Stimulated activated CD4-positive, alpha-beta T cell treated with anti-CD3 and anti-CD28 coated beads, Interleukin-1b, Interleukin-23, amount 100 ng/mL, for 4 hours (primary cell): ENCODE measurements at regions not wholly inside any gene's neighbourhood (a gene's known extent, or its start where the extent isn't known, plus 50 kb on each side); places are given as distances from the start of the nearest gene placed in this dataset.

ENCODE experiments used
- DNase-seq, 2 donors: peaks; one replicate each; pipeline ENCODE4 v3.0.0-alpha.2; 2020; ENCODE audit warnings: low read depth in 2 of 2

- no peak for DNase-seq
Measured at GRCh38 chr3:81968658-81969057, 207.2 kb upstream of the GBE1 start.

GRCh38 chr3:81967393-81967792, 205.9 kb upstream of the GBE1 start:
- DNase-seq: no peak

GRCh38 chr3:81965696-81966095, 204.3 kb upstream of the GBE1 start:
- no peak for DNase-seq

GRCh38 chr3:81962396-81962795, 201.0 kb upstream of the GBE1 start:
- DNase-seq: no peak

- DNase-seq: no peak
Measured at GRCh38 chr3:81958972-81959640, 197.7 kb upstream of the GBE1 start.

- no peak for DNase-seq
Measured at GRCh38 chr3:81955878-81956277, 194.4 kb upstream of the GBE1 start.

- DNase-seq: no peak
Measured at GRCh38 chr3:81953111-81953510, 191.7 kb upstream of the GBE1 start.

GRCh38 chr3:81952141-81952540, 190.7 kb upstream of the GBE1 start:
- DNase-seq: no peak

- no peak for DNase-seq
Measured at GRCh38 chr3:81951636-81952035, 190.2 kb upstream of the GBE1 start.

- no peak for DNase-seq
Measured at GRCh38 chr3:81951106-81951505, 189.7 kb upstream of the GBE1 start.

GRCh38 chr3:81947359-81947758, 185.9 kb upstream of the GBE1 start:
- DNase-seq: no peak

- no peak for DNase-seq
Measured at GRCh38 chr3:81938681-81939080, 177.2 kb upstream of the GBE1 start.

- no peak for DNase-seq
Measured at GRCh38 chr3:81936817-81937216, 175.4 kb upstream of the GBE1 start.

- no peak for DNase-seq
Measured at GRCh38 chr3:81932681-81933080, 171.2 kb upstream of the GBE1 start.

GRCh38 chr3:81931265-81932251, 170.1 kb upstream of the GBE1 start:
- DNase-seq: no peak

- no peak for DNase-seq
Measured at GRCh38 chr3:81929697-81930096, 168.3 kb upstream of the GBE1 start.

GRCh38 chr3:81927811-81928210, 166.4 kb upstream of the GBE1 start:
- no peak for DNase-seq

- DNase-seq: no peak
Measured at GRCh38 chr3:81925385-81925784, 163.9 kb upstream of the GBE1 start.

GRCh38 chr3:81923038-81923437, 161.6 kb upstream of the GBE1 start:
- DNase-seq: no peak

GRCh38 chr3:81922404-81922803, 161.0 kb upstream of the GBE1 start:
- no peak for DNase-seq

- DNase-seq: no peak
Measured at GRCh38 chr3:81920816-81921215, 159.4 kb upstream of the GBE1 start.

GRCh38 chr3:81916890-81917289, 155.4 kb upstream of the GBE1 start:
- DNase-seq: no peak
